GM23338 (cell line): ENCODE measurements at regions not wholly inside any gene's neighbourhood (a gene's known extent, or its start where the extent isn't known, plus 50 kb on each side); places are given as distances from the start of the nearest gene placed in this dataset.

ENCODE experiments used
- ATAC-seq: fragments of 200-7000 bp; cut with Tn5 transposase; 3 replicates; pipeline ENCODE4 v1.9.1; 2020
- DNase-seq: peaks from one replicate; pipeline ENCODE4 v3.0.0-alpha.2; 2015; ENCODE audit warnings: low spot score
- H2AFZ ChIP-seq: fragments of 200-600 bp; sonication (generic); 2 replicates; pipeline ENCODE4 v1.8.0; 2016; ENCODE audit warnings: antibody characterized with exemption, mild to moderate bottlenecking, moderate library complexity
- H3F3A ChIP-seq: fragments of 200-600 bp; sonication (generic); replicated peaks from 2 replicates; pipeline ENCODE4 v1.8.0; 2017; ENCODE audit warnings: antibody characterized with exemption, mixed run types, low read depth
- H3K27ac ChIP-seq: fragments of 200-600 bp; sonication (generic); 2 replicates; pipeline ENCODE4 v1.6.1; 2016; ENCODE audit warnings: low read depth
- H3K27me3 ChIP-seq: fragments of 200-600 bp; sonication (generic); 2 replicates; pipeline ENCODE4 v1.8.0; 2016; ENCODE audit warnings: mild to moderate bottlenecking, mixed run types, moderate library complexity; ENCODE audit not compliant: insufficient read depth
- H3K36me3 ChIP-seq: fragments of 200-600 bp; sonication (generic); 2 replicates; pipeline ENCODE4 v1.8.0; 2016; ENCODE audit warnings: mild to moderate bottlenecking; ENCODE audit not compliant: insufficient read depth
- H3K4me1 ChIP-seq: fragments of 200-600 bp; sonication (generic); 2 replicates; pipeline ENCODE4 v1.8.0; 2016; ENCODE audit warnings: mild to moderate bottlenecking, moderate library complexity; ENCODE audit not compliant: insufficient read depth
- H3K4me2 ChIP-seq: fragments of 200-600 bp; sonication (generic); 2 replicates; pipeline ENCODE4 v1.7.1; 2017; ENCODE audit warnings: mixed run types
- H3K4me3 ChIP-seq: fragments of 200-600 bp; sonication (generic); 2 replicates; pipeline ENCODE4 v1.6.1; 2016; ENCODE audit warnings: mixed run types
- H3K79me2 ChIP-seq: fragments of 200-600 bp; sonication (generic); replicated peaks from 2 replicates; pipeline ENCODE4 v1.8.0; 2017; ENCODE audit warnings: mild to moderate bottlenecking; ENCODE audit not compliant: insufficient read depth
- H3K9me2 ChIP-seq: fragments of 200-600 bp; sonication (generic); 2 replicates; pipeline ENCODE4 v1.8.0; 2017; ENCODE audit not compliant: insufficient read depth
- H4K20me1 ChIP-seq: fragments of 200-600 bp; sonication (generic); replicated peaks from 2 replicates; pipeline ENCODE4 v1.8.0; 2017; ENCODE audit warnings: mild to moderate bottlenecking; ENCODE audit not compliant: insufficient read depth
- H3K27ac Mint-ChIP-seq: 2 replicates; pipeline ENCODE4 v1.8.0; 2020; ENCODE audit warnings: inconsistent platforms, mild to moderate bottlenecking, moderate library complexity, mixed read lengths
- H3K27me3 Mint-ChIP-seq: 3 replicates; pipeline ENCODE4 v1.8.0; 2022; ENCODE audit warnings: low read depth, mild to moderate bottlenecking, moderate library complexity, mixed read lengths, inconsistent platforms; ENCODE audit not compliant: insufficient read depth, poor library complexity
- H3K36me3 Mint-ChIP-seq: 3 replicates; pipeline ENCODE4 v1.8.0; 2021; ENCODE audit warnings: low read depth, mild to moderate bottlenecking, inconsistent platforms, moderate library complexity, mixed read lengths
- H3K4me1 Mint-ChIP-seq: 3 replicates; pipeline ENCODE4 v1.8.0; 2020; ENCODE audit warnings: mild to moderate bottlenecking, inconsistent platforms, mixed read lengths
- H3K4me3 Mint-ChIP-seq: 3 replicates; pipeline ENCODE4 v1.8.0; 2021; ENCODE audit warnings: moderate library complexity, mild to moderate bottlenecking, inconsistent platforms, mixed read lengths
- H3K9me3 Mint-ChIP-seq: 3 replicates; pipeline ENCODE4 v1.8.0; 2020; ENCODE audit warnings: moderate library complexity, mild to moderate bottlenecking, inconsistent platforms, mixed read lengths
- CREB1 ChIP-seq: fragments of 250-450 bp; sonication (Bioruptor Pico); IDR thresholded peaks from 2 replicates; pipeline ENCODE4 v1.5.0; 2020; ENCODE audit warnings: low read depth, mild to moderate bottlenecking, moderate library complexity
- EZH2phosphoT487 ChIP-seq: fragments of 200-600 bp; sonication (generic); IDR thresholded peaks from one replicate; pipeline ENCODE4 v1.8.1; 2018; ENCODE audit warnings: antibody characterized with exemption; ENCODE audit not compliant: unreplicated experiment
- NANOG ChIP-seq: IDR thresholded peaks from 2 replicates; pipeline ENCODE4 v1.6.1; 2016; ENCODE audit warnings: antibody characterized with exemption, borderline replicate concordance
- POLR2AphosphoS5 ChIP-seq: IDR thresholded peaks from 2 replicates; pipeline ENCODE4 v1.6.1; 2016; ENCODE audit warnings: antibody characterized with exemption, low read depth
- STAT1 ChIP-seq: IDR thresholded peaks from one replicate; pipeline ENCODE4 v1.6.1; 2016; ENCODE audit warnings: antibody characterized with exemption; ENCODE audit not compliant: unreplicated experiment
- ZNF114 ChIP-seq: fragments of 250-450 bp; sonication (Bioruptor Pico); IDR thresholded peaks from 2 replicates; pipeline ENCODE4 v1.5.0; 2020; ENCODE audit warnings: mild to moderate bottlenecking, moderate library complexity
- ZNF462 ChIP-seq: fragments of 250-450 bp; sonication (Bioruptor Pico); IDR thresholded peaks from 2 replicates; pipeline ENCODE4 v1.5.0; 2020; ENCODE audit warnings: mild to moderate bottlenecking, moderate library complexity

GRCh38 chr18:43682196-43682595 lies 404.9 kb upstream of the SYT4 start (continued):
- TF ChIP-seq ZNF462 (CRISPR knock-in tag): no peak
- no peak for TF ChIP-seq EZH2phosphoT487
- TF ChIP-seq STAT1: no peak
- no peak for TF ChIP-seq POLR2AphosphoS5
- TF ChIP-seq CREB1: no peak
- TF ChIP-seq ZNF114 (CRISPR knock-in tag): no peak
- TF ChIP-seq NANOG: no peak

- H3K4me2 ChIP-seq: no peak overlapping the region
- Mint-ChIP-seq H3K36me3 (peaks cover 7% of the 10 kb centered on the region; the same call in 1 of the 3 replicates), H3K27me3 (no peaks in the 10 kb centered on the region), H3K4me3 (no peak overlapping the region), H3K4me1 (peaks cover 19% of the 10 kb centered on the region), H3K27ac (no peak overlapping the region), H3K9me3 (peaks cover 10% of the 10 kb centered on the region; the same call in 2 of the 3 replicates)
- no peaks in the 10 kb centered on the region for H3F3A ChIP-seq
- no peak overlapping the region for H2AFZ ChIP-seq
- H3K27ac ChIP-seq: no peak overlapping the region
- ATAC-seq (no peak), DNase-seq (no peak)
- no peaks in the 10 kb centered on the region for H3K27me3 ChIP-seq
- no peak overlapping the region for H3K4me3 ChIP-seq
- no peaks in the 10 kb centered on the region for H3K36me3 ChIP-seq
- no peaks in the 10 kb centered on the region for H3K79me2 ChIP-seq
- peaks cover 15% of the 10 kb centered on the region; the same call in 1 of the 2 replicates for H3K4me1 ChIP-seq
- no peaks in the 10 kb centered on the region for H4K20me1 ChIP-seq
- H3K9me2 ChIP-seq: peaks cover 6% of the 10 kb centered on the region
- no peak for TF ChIP-seq CREB1
These were observed 409.4 kb upstream of the SYT4 start for GRCh38 chr18:43686709-43687108.
